IPS-18c (cell line): ENCODE measurements at regions not wholly inside any gene's neighbourhood (a gene's known extent, or its start where the extent isn't known, plus 50 kb on each side); places are given as distances from the start of the nearest gene placed in this dataset.

Experiments
- H3K4me3 ChIP-seq: 2 replicates; pipeline ENCODE4 v1.7.0; 2013; ENCODE audit warnings: low read depth, mild to moderate bottlenecking, low read length, moderate library complexity; ENCODE audit not compliant: insufficient read depth
- H3K9me3 ChIP-seq: one replicate; pipeline ENCODE4 v1.6.1; 2013; ENCODE audit warnings: mild to moderate bottlenecking, low read length, moderate library complexity; ENCODE audit not compliant: control insufficient read depth, insufficient read depth

DNA sequence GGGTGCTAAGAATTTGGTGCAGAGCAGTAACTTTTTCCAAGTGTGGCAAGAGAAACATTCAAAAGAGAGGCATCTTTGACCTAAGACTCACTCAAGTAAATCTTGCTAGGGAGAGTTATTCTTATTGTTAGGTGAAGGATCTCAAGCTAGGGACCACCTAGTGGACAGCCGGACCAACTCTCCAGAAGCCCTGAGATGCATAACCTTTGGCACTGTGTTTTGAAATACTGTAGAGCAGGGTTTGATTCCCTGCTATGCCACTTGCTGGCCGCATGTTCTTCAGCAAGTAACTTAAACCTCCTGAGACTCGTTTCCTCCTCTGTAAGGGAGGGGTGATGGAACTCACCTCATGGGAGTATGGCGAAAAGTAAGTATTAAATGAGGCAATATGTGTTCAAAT lies 336.1 kb upstream of the ADAMTSL1 start:
- Histone ChIP-seq H3K4me3 (no peak overlapping the region), H3K9me3 (no peaks in the 10 kb centered on the region)

DNA sequence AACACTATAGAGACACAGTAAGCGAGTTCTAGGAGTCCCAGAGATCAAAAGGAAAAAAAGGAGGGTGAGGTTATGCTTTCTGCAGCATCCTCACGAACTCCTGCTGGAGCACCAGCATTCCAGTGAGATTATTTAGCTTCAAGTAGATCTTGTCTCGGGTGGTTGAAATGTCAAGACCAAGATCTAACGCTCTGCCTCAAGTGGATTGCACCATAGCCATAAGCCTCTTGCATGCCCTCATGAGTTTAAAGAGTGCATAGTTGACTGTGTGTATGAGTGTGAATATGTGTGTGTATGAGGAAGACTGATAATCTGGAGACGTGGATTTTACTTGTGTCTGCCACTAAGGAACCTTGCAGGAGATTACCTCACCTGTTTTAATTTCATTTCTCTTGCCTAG lies 335.3 kb upstream of the ADAMTSL1 start:
- H3K9me3 ChIP-seq: no peaks in the 10 kb centered on the region
- no peak overlapping the region for H3K4me3 ChIP-seq

DNA sequence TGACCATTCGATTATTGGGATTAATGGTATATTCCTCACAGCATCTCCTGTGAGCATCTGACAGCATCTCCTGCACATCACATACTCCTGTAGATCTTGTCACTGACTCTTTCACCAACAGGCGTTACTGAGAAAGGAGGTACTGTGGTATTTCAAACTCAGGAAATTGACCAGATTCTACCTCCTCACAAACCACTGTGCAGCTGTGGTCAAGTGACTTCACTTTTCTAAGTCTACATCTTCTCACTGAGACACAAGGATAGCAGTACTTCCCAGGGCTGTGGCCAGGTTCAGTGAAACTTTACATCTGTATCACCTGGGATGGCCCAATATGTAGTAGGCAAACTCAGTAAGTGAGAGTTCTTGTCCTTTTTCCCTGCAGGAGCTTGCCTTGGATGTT lies 332.3 kb upstream of the ADAMTSL1 start:
- Histone ChIP-seq H3K9me3 (no peaks in the 10 kb centered on the region), H3K4me3 (no peak overlapping the region)

GRCh38 chr9:18143073-18143745 lies 330.7 kb upstream of the ADAMTSL1 start:
- H3K4me3 ChIP-seq: no peak overlapping the region
- H3K9me3 ChIP-seq: no peaks in the 10 kb centered on the region

GRCh38 chr9:18146329-18146728 lies 327.6 kb upstream of the ADAMTSL1 start:
- Histone ChIP-seq H3K9me3 (no peaks in the 10 kb centered on the region), H3K4me3 (no peak overlapping the region)

GRCh38 chr9:18149471-18150011 lies 324.4 kb upstream of the ADAMTSL1 start:
- Histone ChIP-seq H3K4me3 (no peak overlapping the region), H3K9me3 (no peaks in the 10 kb centered on the region)

GRCh38 chr9:18154661-18155060 lies 319.3 kb upstream of the ADAMTSL1 start:
- H3K9me3 ChIP-seq: no peaks in the 10 kb centered on the region
- no peak overlapping the region for H3K4me3 ChIP-seq

DNA sequence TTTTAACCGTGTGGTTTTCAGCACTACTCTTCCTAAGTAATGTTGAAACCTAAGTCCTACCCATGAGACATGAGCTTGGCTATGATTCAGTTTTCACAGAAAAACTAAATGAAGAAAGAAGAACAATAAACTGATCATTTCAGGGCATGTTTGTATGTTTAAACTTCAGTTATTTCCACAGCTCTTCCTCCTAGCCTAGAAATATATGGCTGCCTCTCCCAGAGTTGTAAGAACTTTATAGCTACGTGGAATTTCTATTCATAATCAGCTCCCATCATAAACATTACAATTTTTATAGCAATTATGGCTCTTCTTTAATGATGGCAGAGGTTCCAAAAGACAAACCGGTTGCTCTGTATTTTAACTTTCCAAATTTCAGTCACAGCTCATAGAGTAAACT lies 314.7 kb upstream of the ADAMTSL1 start:
- Histone ChIP-seq H3K9me3 (no peaks in the 10 kb centered on the region), H3K4me3 (no peak overlapping the region)

DNA sequence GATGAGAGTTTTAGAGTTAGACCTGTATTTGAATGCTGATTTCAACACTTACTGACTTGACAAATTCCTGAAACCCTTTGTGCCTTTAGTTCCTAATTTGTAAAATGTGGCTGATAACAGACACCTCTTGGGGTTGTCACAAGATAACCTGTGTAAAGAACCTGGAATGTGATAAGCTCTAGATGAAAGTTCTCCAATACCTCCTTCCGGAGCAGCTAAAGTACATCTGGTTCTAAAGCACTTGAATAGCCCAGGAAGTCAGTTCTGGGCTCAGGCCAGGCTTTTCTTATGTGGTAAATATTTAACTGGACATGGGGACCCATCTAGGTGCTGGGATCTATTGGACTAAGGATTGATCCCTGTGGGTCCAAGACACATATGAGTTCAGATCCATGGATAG lies 310.8 kb upstream of the ADAMTSL1 start:
- H3K4me3 ChIP-seq: no peak overlapping the region
- H3K9me3 ChIP-seq: no peaks in the 10 kb centered on the region

GRCh38 chr9:18167733-18168132 lies 306.2 kb upstream of the ADAMTSL1 start:
- Histone ChIP-seq H3K9me3 (no peaks in the 10 kb centered on the region), H3K4me3 (no peak overlapping the region)

DNA sequence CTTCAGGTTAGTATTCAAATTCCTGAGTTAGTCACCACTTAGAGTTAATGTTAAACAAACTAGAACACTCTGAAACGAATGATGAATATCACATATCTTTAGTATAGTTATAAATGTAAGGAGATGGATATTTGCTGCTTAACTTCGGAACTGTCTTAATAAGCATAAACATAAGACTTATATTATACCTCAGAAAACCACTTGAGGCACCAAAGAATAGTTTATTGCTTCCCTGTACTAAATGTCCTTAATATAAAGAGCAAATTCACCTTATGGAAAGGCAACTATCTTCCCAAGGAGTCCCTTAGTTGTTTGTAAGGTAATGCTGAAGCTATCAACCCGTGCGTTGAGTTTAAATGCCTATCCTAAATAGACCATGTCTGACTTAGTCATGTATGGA lies 300.0 kb upstream of the ADAMTSL1 start:
- Histone ChIP-seq H3K9me3 (peaks cover 3% of the 10 kb centered on the region), H3K4me3 (no peak overlapping the region)

GRCh38 chr9:18182636-18183035 lies 291.3 kb upstream of the ADAMTSL1 start:
- Histone ChIP-seq H3K4me3 (no peak overlapping the region), H3K9me3 (peaks cover 3% of the 10 kb centered on the region)

DNA sequence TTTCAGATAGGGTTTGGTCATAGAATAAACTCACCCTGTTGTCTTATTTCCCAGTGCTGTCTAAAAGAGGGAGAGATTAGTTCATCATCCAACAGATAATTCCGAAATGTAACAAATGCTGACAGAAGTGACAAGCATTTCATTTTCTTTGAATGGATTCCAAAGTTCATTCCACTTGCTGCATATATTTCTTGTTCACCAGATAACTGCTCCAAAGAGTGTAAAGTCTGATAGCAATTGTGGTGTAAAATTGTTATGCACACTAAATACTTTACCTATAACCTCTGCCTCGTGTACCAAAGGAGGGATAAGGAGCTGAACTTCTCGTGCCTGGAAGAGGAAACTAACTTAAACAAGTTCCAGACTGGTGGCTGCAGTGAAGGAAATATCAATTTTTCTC lies 290.0 kb upstream of the ADAMTSL1 start:
- Histone ChIP-seq H3K9me3 (no peaks in the 10 kb centered on the region), H3K4me3 (no peak overlapping the region)

DNA sequence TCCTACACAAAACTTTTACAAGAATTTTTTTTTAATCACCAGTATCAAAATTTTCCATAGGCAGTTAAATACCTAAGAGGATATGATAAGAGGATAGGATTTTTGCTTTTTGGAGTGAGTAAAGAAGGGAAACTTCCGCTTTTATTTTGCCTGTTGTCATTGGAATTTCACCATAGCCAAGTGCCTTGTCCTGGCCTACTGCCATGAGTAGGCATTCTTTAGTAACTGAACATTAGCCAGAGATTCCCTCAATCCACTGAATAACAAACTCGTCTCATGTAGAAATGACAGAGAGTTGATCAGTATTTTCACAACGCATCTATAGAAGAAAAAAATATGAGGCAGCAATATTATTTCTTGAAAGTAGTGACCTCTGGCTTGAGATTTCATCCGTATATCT lies 289.6 kb upstream of the ADAMTSL1 start:
- H3K9me3 ChIP-seq: no peaks in the 10 kb centered on the region
- no peak overlapping the region for H3K4me3 ChIP-seq

DNA sequence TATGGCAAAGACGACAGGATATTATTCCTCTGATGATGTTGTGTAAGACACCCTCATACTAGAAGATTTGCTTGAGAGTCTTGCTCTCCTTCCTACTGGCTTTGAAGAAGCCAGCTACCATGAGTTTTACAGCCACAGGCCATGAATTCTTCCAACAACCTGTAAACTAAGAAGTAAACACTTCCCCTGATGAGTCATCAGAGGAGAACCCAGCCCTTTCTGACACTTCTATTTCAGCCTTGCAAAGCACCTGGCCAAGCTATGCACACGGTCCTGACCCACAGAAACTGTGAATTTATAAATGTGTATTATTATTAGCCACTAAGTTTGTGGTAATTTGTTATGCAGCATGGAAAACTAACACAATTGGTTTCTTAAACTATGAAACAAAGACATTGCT lies 288.8 kb upstream of the ADAMTSL1 start:
- Histone ChIP-seq H3K9me3 (no peaks in the 10 kb centered on the region), H3K4me3 (no peak overlapping the region)

- Histone ChIP-seq H3K4me3 (no peak overlapping the region), H3K9me3 (no peaks in the 10 kb centered on the region)
Observed at GRCh38 chr9:18188971-18189370, 285.0 kb upstream of the ADAMTSL1 start.

DNA sequence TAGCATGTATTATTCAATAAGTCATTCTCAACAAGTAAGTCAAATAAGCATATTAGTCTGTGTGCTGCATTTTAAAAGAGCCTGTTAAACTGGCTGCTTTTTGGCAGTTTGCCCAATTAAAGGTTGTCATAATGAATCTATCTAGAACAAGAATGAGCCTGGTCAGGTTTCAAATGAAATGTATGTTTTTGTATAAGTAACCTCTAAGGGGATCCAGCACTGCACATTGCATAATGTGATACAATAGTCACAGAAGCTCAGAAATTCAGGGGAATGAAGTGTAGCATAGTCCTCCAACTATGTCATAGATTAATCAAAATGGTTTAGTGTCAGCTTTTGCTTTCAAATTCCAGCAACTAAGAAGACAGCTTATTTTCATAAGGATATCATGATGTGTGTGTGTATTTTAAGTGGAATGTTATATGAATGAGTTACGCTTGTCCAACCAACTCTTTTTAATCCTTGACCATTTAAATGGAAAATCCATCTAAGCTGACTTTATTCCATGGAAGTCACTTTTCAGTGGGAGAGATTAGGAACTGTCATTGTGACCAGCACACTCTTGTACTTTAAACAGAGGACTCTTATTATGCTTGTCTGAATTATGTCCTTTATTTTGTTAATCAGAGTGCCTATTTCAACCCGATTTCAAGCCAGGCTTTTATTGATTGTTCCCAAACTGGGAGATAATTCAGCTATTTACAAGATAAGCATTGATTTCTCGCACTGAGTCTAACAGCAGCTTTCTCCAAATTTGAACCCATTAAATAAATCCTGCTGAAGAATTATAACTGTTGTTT lies 283.9 kb upstream of the ADAMTSL1 start:
- no peaks in the 10 kb centered on the region for H3K9me3 ChIP-seq
- H3K4me3 ChIP-seq: no peak overlapping the region

DNA sequence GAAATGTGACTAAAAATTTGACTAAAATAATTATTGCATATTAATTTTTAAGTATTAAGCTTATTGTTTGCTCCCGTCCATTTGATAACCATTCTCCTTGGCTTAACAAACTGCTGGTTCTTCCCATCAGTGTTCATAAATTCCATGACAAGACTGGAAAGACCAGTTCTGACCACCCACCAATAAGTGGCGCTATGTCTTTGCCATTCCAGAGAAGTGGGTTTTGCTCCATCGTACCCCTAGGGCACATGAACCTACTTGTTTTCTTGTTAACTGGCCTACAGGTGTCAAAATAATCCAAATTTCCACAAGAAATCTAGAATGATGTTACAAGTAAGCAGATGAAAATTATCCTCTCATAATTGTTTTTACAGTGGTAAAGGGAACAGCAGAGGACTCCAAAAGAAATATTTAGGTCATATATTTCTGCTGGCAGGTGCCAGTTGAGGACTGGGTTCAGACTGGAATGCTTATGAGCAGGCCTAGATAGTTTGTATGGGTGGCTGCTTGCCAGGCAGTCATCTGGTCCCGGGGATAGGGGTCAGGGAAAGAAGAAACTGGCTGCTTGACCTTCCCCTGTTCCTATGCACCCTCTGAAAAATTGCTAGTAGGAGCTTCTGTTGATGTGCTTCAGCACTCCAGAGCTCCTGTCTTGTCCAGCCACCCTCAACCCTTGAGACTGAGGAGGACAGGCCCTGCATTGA lies 283.1 kb upstream of the ADAMTSL1 start:
- H3K4me3 ChIP-seq: no peak overlapping the region
- H3K9me3 ChIP-seq: no peaks in the 10 kb centered on the region
